AG04450 (cell line): ENCODE measurements at regions not wholly inside any gene's neighbourhood (a gene's known extent, or its start where the extent isn't known, plus 50 kb on each side); places are given as distances from the start of the nearest gene placed in this dataset.
"Not testable (repeated sequence)": the region's sequence is repeated elsewhere in the genome, so short reads cannot be mapped to it uniquely, and the experiment has no call there.

Experiments
- CTCF ChIA-PET: fragments of 300-600, 350-600 bp; formaldehyde crosslinking; extraction: SDS; loops from one replicate; lab custom pipeline; 2022; ENCODE audit warnings: antibody characterized with exemption, inconsistent platforms; lab: Charles Lee
- POLR2A ChIA-PET: fragments of 350-600 bp; formaldehyde crosslinking; extraction: SDS; loops from one replicate; lab custom pipeline; 2021; ENCODE audit warnings: antibody characterized with exemption, inconsistent platforms; lab: Yijun Ruan, JAX
- DNase-seq: peaks from one replicate; pipeline ENCODE4 v3.0.0-alpha.2; 2011; ENCODE audit warnings: low read depth, low spot score
- H3K27ac ChIP-seq: one replicate; pipeline ENCODE4 v1.5.1; 2012; ENCODE audit warnings: low read depth, low read length, control low read depth
- H3K27me3 ChIP-seq: one replicate; pipeline ENCODE4 v1.6.0; 2012; ENCODE audit warnings: low read length; ENCODE audit not compliant: control insufficient read depth, insufficient read depth
- H3K4me3 ChIP-seq: 2 replicates; pipeline ENCODE4 v1.5.1; 2011; ENCODE audit warnings: mild to moderate bottlenecking, low read depth, low read length, control low read depth
- H3K9me3 ChIP-seq: 2 replicates; pipeline ENCODE4 v1.5.1; 2012; ENCODE audit warnings: low read length; ENCODE audit not compliant: control insufficient read depth, insufficient read depth

GRCh38 chr16:16625140-16625539, 246.2 kb downstream of the NPIPA7 start:
- CTCF ChIA-PET, POLR2A ChIA-PET, H3K4me3 ChIP-seq, H3K27me3 ChIP-seq, H3K9me3 ChIP-seq, H3K27ac ChIP-seq, DNase-seq: not testable (repeated sequence)

- POLR2A ChIA-PET, H3K4me3 ChIP-seq, H3K27ac ChIP-seq, H3K9me3 ChIP-seq, CTCF ChIA-PET, H3K27me3 ChIP-seq, DNase-seq: not testable (repeated sequence)
Measured at GRCh38 chr16:16627865-16628264, 248.9 kb downstream of the NPIPA7 start.

GRCh38 chr16:16638231-16638630, 259.3 kb downstream of the NPIPA7 start:
- H3K9me3 ChIP-seq, H3K4me3 ChIP-seq, H3K27ac ChIP-seq, DNase-seq, H3K27me3 ChIP-seq, CTCF ChIA-PET, POLR2A ChIA-PET: not testable (repeated sequence)

- DNase-seq, H3K27me3 ChIP-seq, H3K27ac ChIP-seq, H3K4me3 ChIP-seq, POLR2A ChIA-PET, CTCF ChIA-PET, H3K9me3 ChIP-seq: not testable (repeated sequence)
Measured at GRCh38 chr16:16638714-16639113, 259.8 kb downstream of the NPIPA7 start.

- H3K9me3 ChIP-seq, H3K27me3 ChIP-seq, POLR2A ChIA-PET, H3K27ac ChIP-seq, DNase-seq, CTCF ChIA-PET, H3K4me3 ChIP-seq: not testable (repeated sequence)
Measured at GRCh38 chr16:16643828-16644227, 264.9 kb downstream of the NPIPA7 start.

GRCh38 chr16:16648002-16648401, 269.1 kb downstream of the NPIPA7 start:
- POLR2A ChIA-PET, DNase-seq, H3K4me3 ChIP-seq, H3K9me3 ChIP-seq, H3K27me3 ChIP-seq, H3K27ac ChIP-seq, CTCF ChIA-PET: not testable (repeated sequence)

- H3K27ac ChIP-seq, POLR2A ChIA-PET, DNase-seq, H3K4me3 ChIP-seq, CTCF ChIA-PET, H3K27me3 ChIP-seq, H3K9me3 ChIP-seq: not testable (repeated sequence)
Measured at GRCh38 chr16:16672180-16672812, 293.4 kb downstream of the NPIPA7 start.

GRCh38 chr16:16674820-16675219, 295.9 kb downstream of the NPIPA7 start:
- H3K27me3 ChIP-seq, CTCF ChIA-PET, H3K27ac ChIP-seq, H3K9me3 ChIP-seq, DNase-seq, POLR2A ChIA-PET, H3K4me3 ChIP-seq: not testable (repeated sequence)

GRCh38 chr16:16721849-16722248, 342.9 kb downstream of the NPIPA7 start:
- CTCF ChIA-PET, H3K27me3 ChIP-seq, POLR2A ChIA-PET, H3K27ac ChIP-seq, H3K9me3 ChIP-seq, H3K4me3 ChIP-seq, DNase-seq: not testable (repeated sequence)

- H3K4me3 ChIP-seq, CTCF ChIA-PET, H3K27me3 ChIP-seq, POLR2A ChIA-PET, H3K27ac ChIP-seq, H3K9me3 ChIP-seq, DNase-seq: not testable (repeated sequence)
Measured at GRCh38 chr16:16722666-16723065, 343.7 kb downstream of the NPIPA7 start.

GRCh38 chr16:16723819-16724519, 345.0 kb downstream of the NPIPA7 start:
- DNase-seq, H3K27me3 ChIP-seq, POLR2A ChIA-PET, CTCF ChIA-PET, H3K4me3 ChIP-seq, H3K27ac ChIP-seq, H3K9me3 ChIP-seq: not testable (repeated sequence)

GRCh38 chr16:16727048-16727447, 348.1 kb downstream of the NPIPA7 start:
- H3K27ac ChIP-seq, CTCF ChIA-PET, H3K27me3 ChIP-seq, POLR2A ChIA-PET, H3K9me3 ChIP-seq, H3K4me3 ChIP-seq, DNase-seq: not testable (repeated sequence)
